TTC549 (cell line): ENCODE measurements at regions not wholly inside any gene's neighbourhood (a gene's known extent, or its start where the extent isn't known, plus 50 kb on each side); places are given as distances from the start of the nearest gene placed in this dataset.
"Not testable (repeated sequence)": the region's sequence is repeated elsewhere in the genome, so short reads cannot be mapped to it uniquely, and the experiment has no call there.

Source experiments
- FAIRE-seq: peaks from 2 replicates; lab custom pipeline; 2012; peaks lifted over from hg19 to GRCh38; lab: Jason Lieb, UNC

GRCh38 chr1:228669242-228669585 lies 66.1 kb upstream of the RHOU start:
- FAIRE-seq, result no peak

DNA sequence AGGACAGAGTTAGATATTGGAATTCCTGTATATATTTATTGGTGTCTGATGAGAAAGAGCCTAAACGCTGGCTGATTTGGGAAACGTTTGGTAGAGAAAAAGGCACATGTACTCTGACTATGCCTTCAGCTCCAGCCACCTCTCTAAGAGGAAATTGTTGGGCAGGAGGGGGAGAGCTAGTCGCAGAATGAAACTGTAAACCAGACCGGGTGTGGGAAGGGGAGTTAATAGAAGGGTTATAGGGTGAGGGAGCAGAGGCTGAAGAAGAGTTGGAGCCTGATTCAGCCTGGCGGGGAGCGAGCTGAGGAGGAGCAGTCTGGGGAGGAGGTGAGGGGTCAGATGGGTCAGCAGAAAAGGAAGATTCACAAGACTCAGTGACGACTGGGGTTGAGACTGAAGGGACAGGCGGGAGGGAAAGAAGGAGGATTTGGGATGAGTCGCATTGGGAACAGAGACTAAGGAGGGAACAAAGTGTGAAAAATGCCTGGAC lies 54.2 kb upstream of the RHOU start:
- not testable (repeated sequence) for FAIRE-seq

DNA sequence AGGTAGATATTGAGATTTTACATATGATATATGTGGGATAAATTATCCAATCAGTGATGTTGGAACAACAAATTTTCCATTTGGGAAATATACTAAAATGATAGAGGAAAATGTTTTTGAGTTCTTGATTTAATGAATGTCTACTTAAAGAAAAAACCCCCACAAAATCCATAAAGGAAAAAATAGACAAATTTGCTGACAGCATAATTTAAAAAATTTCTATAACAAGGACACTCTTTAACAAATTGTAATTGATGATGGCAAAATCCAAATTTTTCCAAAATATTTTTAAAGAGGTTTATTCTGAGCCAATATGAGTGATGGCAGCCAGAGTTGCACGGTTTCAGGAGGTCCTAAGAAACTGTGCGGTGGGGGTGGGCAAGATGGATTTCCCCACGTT lies 51.9 kb upstream of the RHOU start:
- FAIRE-seq, result no peak

- FAIRE-seq, result no peak
Observed at GRCh38 chr1:228684607-228685006, 50.7 kb upstream of the RHOU start.

- FAIRE-seq, result no peak
Observed at GRCh38 chr1:228685081-228685660, 50.1 kb upstream of the RHOU start.
